GM18873 (cell line): ENCODE measurements at regions not wholly inside any gene's neighbourhood (a gene's known extent, or its start where the extent isn't known, plus 50 kb on each side); places are given as distances from the start of the nearest gene placed in this dataset.
"Not testable (repeated sequence)": the region's sequence is repeated elsewhere in the genome, so short reads cannot be mapped to it uniquely, and the experiment has no call there.

Experiments used
- ATAC-seq: cut with Tn5 transposase; IDR thresholded peaks from one replicate; pipeline ENCODE4 v1.9.1; 2021; ENCODE audit warnings: mild to moderate bottlenecking, moderate library complexity, moderate number of reproducible peaks; ENCODE audit not compliant: unreplicated experiment, low FRiP score

GRCh38 chr5:115469904-115470516, 74.6 kb downstream of the FEM1C start:
- ATAC-seq: no peak

GRCh38 chr5:115467628-115468027, 76.9 kb downstream of the FEM1C start:
- no peak for ATAC-seq

- ATAC-seq: no peak
Measured at GRCh38 chr5:115465431-115465830, 79.1 kb downstream of the FEM1C start.

- ATAC-seq: no peak
Measured at GRCh38 chr5:115463983-115464382, 80.6 kb downstream of the FEM1C start.

- no peak for ATAC-seq
Measured at GRCh38 chr5:115461506-115462290, 82.9 kb downstream of the FEM1C start.

GRCh38 chr5:115461093-115461492, 83.5 kb downstream of the FEM1C start:
- ATAC-seq: no peak

GRCh38 chr5:115460472-115460871, 84.1 kb downstream of the FEM1C start:
- peak; percentile 57 for ATAC-seq

- no peak for ATAC-seq
Measured at GRCh38 chr5:115459855-115460341, 84.7 kb downstream of the FEM1C start.

GRCh38 chr5:115458416-115458815, 86.2 kb downstream of the FEM1C start:
- ATAC-seq: no peak

GRCh38 chr5:115458003-115458409, 86.6 kb downstream of the FEM1C start:
- no peak for ATAC-seq

GRCh38 chr5:115457571-115457970, 87.0 kb downstream of the FEM1C start:
- ATAC-seq: no peak

GRCh38 chr5:115456539-115457040, 88.0 kb downstream of the FEM1C start:
- ATAC-seq: no peak

- ATAC-seq: no peak
Measured at GRCh38 chr5:115456056-115456455, 88.5 kb downstream of the FEM1C start.

GRCh38 chr5:115455301-115455707, 89.3 kb downstream of the FEM1C start:
- no peak for ATAC-seq

GRCh38 chr5:115453391-115454095, 91.0 kb downstream of the FEM1C start:
- ATAC-seq: no peak

- ATAC-seq: no peak
Measured at GRCh38 chr5:115452536-115453235, 91.9 kb downstream of the FEM1C start.

- no peak for ATAC-seq
Measured at GRCh38 chr5:115452083-115452482, 92.5 kb downstream of the FEM1C start.

GRCh38 chr5:115450741-115451140, 93.8 kb downstream of the FEM1C start:
- no peak for ATAC-seq

GRCh38 chr5:115448630-115449029, 95.9 kb downstream of the FEM1C start:
- ATAC-seq: not testable (repeated sequence)

- no peak for ATAC-seq
Measured at GRCh38 chr5:115440782-115441451, 103.7 kb downstream of the FEM1C start.
